ENCODE measurements at regions not wholly inside any gene's neighbourhood (a gene's known extent, or its start where the extent isn't known, plus 50 kb on each side); places are given as distances from the start of the nearest gene placed in this dataset.

GRCh38 chr3:176870451-176870850 lies 326.8 kb downstream of the TBL1XR1 start:
- H3K36me3 ChIP-seq (ENCODE audit: control insufficient read depth, insufficient read depth, low read length) = no peaks in the 10 kb centered on the region
- no peaks in the 10 kb centered on the region for H3K27me3 ChIP-seq (ENCODE audit: control insufficient read depth, insufficient read depth, low read length)
- H3K9ac ChIP-seq (ENCODE audit: low read depth, low read length) = no peak overlapping the region
- no peak overlapping the region for H3K4me3 ChIP-seq (ENCODE audit: low read depth, low read length)
- no peak overlapping the region for H3K27ac ChIP-seq (ENCODE audit: low read depth, low read length)
- no peaks in the 10 kb centered on the region; the same call in 1 of the 2 replicates for H3K9me3 ChIP-seq (ENCODE audit: control insufficient read depth, insufficient read depth, low read length)
- H3K4me1 ChIP-seq (ENCODE audit: control insufficient read depth, insufficient read depth, low read length) = no peaks in the 10 kb centered on the region

GRCh38 chr3:176867681-176868663 lies 329.3 kb downstream of the TBL1XR1 start:
- Histone ChIP-seq H3K27me3 (ENCODE audit: control insufficient read depth, insufficient read depth, low read length) (no peaks in the 10 kb centered on the region), H3K4me3 (ENCODE audit: low read depth, low read length) (no peak overlapping the region), H3K9me3 (ENCODE audit: control insufficient read depth, insufficient read depth, low read length) (no peaks in the 10 kb centered on the region; the same call in 1 of the 2 replicates), H3K4me1 (ENCODE audit: control insufficient read depth, insufficient read depth, low read length) (no peaks in the 10 kb centered on the region), H3K9ac (ENCODE audit: low read depth, low read length) (no peak overlapping the region), H3K27ac (ENCODE audit: low read depth, low read length) (no peak overlapping the region), H3K36me3 (ENCODE audit: control insufficient read depth, insufficient read depth, low read length) (no peaks in the 10 kb centered on the region)

GRCh38 chr3:176861137-176861536 lies 336.1 kb downstream of the TBL1XR1 start:
- Histone ChIP-seq H3K27ac (ENCODE audit: low read depth, low read length) (no peak overlapping the region), H3K4me1 (ENCODE audit: control insufficient read depth, insufficient read depth, low read length) (no peaks in the 10 kb centered on the region), H3K27me3 (ENCODE audit: control insufficient read depth, insufficient read depth, low read length) (no peaks in the 10 kb centered on the region), H3K4me3 (ENCODE audit: low read depth, low read length) (no peak overlapping the region), H3K36me3 (ENCODE audit: control insufficient read depth, insufficient read depth, low read length) (no peaks in the 10 kb centered on the region), H3K9ac (ENCODE audit: low read depth, low read length) (no peak overlapping the region), H3K9me3 (ENCODE audit: control insufficient read depth, insufficient read depth, low read length) (peaks cover 4% of the 10 kb centered on the region)

- peaks cover 4% of the 10 kb centered on the region for H3K9me3 ChIP-seq (ENCODE audit: control insufficient read depth, insufficient read depth, low read length)
- H3K9ac ChIP-seq (ENCODE audit: low read depth, low read length) = no peak overlapping the region
- H3K27me3 ChIP-seq (ENCODE audit: control insufficient read depth, insufficient read depth, low read length) = no peaks in the 10 kb centered on the region
- H3K4me1 ChIP-seq (ENCODE audit: control insufficient read depth, insufficient read depth, low read length) = no peaks in the 10 kb centered on the region
- no peaks in the 10 kb centered on the region for H3K36me3 ChIP-seq (ENCODE audit: control insufficient read depth, insufficient read depth, low read length)
- no peak overlapping the region for H3K4me3 ChIP-seq (ENCODE audit: low read depth, low read length)
- H3K27ac ChIP-seq (ENCODE audit: low read depth, low read length) = no peak overlapping the region
Measured at GRCh38 chr3:176856721-176857120, 340.6 kb downstream of the TBL1XR1 start.

GRCh38 chr3:176855901-176856486 lies 341.3 kb downstream of the TBL1XR1 start:
- no peaks in the 10 kb centered on the region for H3K4me1 ChIP-seq (ENCODE audit: control insufficient read depth, insufficient read depth, low read length)
- no peak overlapping the region for H3K9ac ChIP-seq (ENCODE audit: low read depth, low read length)
- no peak overlapping the region for H3K4me3 ChIP-seq (ENCODE audit: low read depth, low read length)
- no peaks in the 10 kb centered on the region for H3K36me3 ChIP-seq (ENCODE audit: control insufficient read depth, insufficient read depth, low read length)
- no peak overlapping the region for H3K27ac ChIP-seq (ENCODE audit: low read depth, low read length)
- H3K9me3 ChIP-seq (ENCODE audit: control insufficient read depth, insufficient read depth, low read length) = no peaks in the 10 kb centered on the region
- no peaks in the 10 kb centered on the region for H3K27me3 ChIP-seq (ENCODE audit: control insufficient read depth, insufficient read depth, low read length)

- H3K27ac ChIP-seq (ENCODE audit: low read depth, low read length) = no peak overlapping the region
- H3K4me3 ChIP-seq (ENCODE audit: low read depth, low read length) = no peak overlapping the region
- H3K27me3 ChIP-seq (ENCODE audit: control insufficient read depth, insufficient read depth, low read length) = no peaks in the 10 kb centered on the region
- H3K36me3 ChIP-seq (ENCODE audit: control insufficient read depth, insufficient read depth, low read length) = no peaks in the 10 kb centered on the region
- no peaks in the 10 kb centered on the region for H3K9me3 ChIP-seq (ENCODE audit: control insufficient read depth, insufficient read depth, low read length)
- H3K9ac ChIP-seq (ENCODE audit: low read depth, low read length) = no peak overlapping the region
- no peaks in the 10 kb centered on the region for H3K4me1 ChIP-seq (ENCODE audit: control insufficient read depth, insufficient read depth, low read length)
Measured at GRCh38 chr3:176855213-176855612, 342.1 kb downstream of the TBL1XR1 start.

- Histone ChIP-seq H3K36me3 (ENCODE audit: control insufficient read depth, insufficient read depth, low read length) (no peaks in the 10 kb centered on the region), H3K4me3 (ENCODE audit: low read depth, low read length) (no peak overlapping the region), H3K27me3 (ENCODE audit: control insufficient read depth, insufficient read depth, low read length) (no peaks in the 10 kb centered on the region), H3K9me3 (ENCODE audit: control insufficient read depth, insufficient read depth, low read length) (no peaks in the 10 kb centered on the region), H3K9ac (ENCODE audit: low read depth, low read length) (no peak overlapping the region), H3K4me1 (ENCODE audit: control insufficient read depth, insufficient read depth, low read length) (no peaks in the 10 kb centered on the region), H3K27ac (ENCODE audit: low read depth, low read length) (no peak overlapping the region)
Measured at GRCh38 chr3:176850498-176850897, 346.8 kb downstream of the TBL1XR1 start.

GRCh38 chr3:176848431-176849214 lies 348.7 kb downstream of the TBL1XR1 start:
- Histone ChIP-seq H3K9me3 (ENCODE audit: control insufficient read depth, insufficient read depth, low read length) (no peaks in the 10 kb centered on the region), H3K9ac (ENCODE audit: low read depth, low read length) (no peak overlapping the region), H3K4me3 (ENCODE audit: low read depth, low read length) (no peak overlapping the region), H3K27ac (ENCODE audit: low read depth, low read length) (no peak overlapping the region), H3K27me3 (ENCODE audit: control insufficient read depth, insufficient read depth, low read length) (no peaks in the 10 kb centered on the region), H3K36me3 (ENCODE audit: control insufficient read depth, insufficient read depth, low read length) (no peaks in the 10 kb centered on the region), H3K4me1 (ENCODE audit: control insufficient read depth, insufficient read depth, low read length) (no peaks in the 10 kb centered on the region)

GRCh38 chr3:176842914-176843313 lies 354.4 kb downstream of the TBL1XR1 start:
- Histone ChIP-seq H3K9ac (ENCODE audit: low read depth, low read length) (no peak overlapping the region), H3K36me3 (ENCODE audit: control insufficient read depth, insufficient read depth, low read length) (no peaks in the 10 kb centered on the region), H3K27me3 (ENCODE audit: control insufficient read depth, insufficient read depth, low read length) (no peaks in the 10 kb centered on the region), H3K4me3 (ENCODE audit: low read depth, low read length) (no peak overlapping the region), H3K4me1 (ENCODE audit: control insufficient read depth, insufficient read depth, low read length) (no peaks in the 10 kb centered on the region), H3K27ac (ENCODE audit: low read depth, low read length) (no peak overlapping the region), H3K9me3 (ENCODE audit: control insufficient read depth, insufficient read depth, low read length) (no peaks in the 10 kb centered on the region)

GRCh38 chr3:176840641-176841286 lies 356.5 kb downstream of the TBL1XR1 start:
- H3K9ac ChIP-seq (ENCODE audit: low read depth, low read length) = no peak overlapping the region
- H3K4me3 ChIP-seq (ENCODE audit: low read depth, low read length) = no peak overlapping the region
- no peak overlapping the region for H3K27ac ChIP-seq (ENCODE audit: low read depth, low read length)
- no peaks in the 10 kb centered on the region for H3K4me1 ChIP-seq (ENCODE audit: control insufficient read depth, insufficient read depth, low read length)
- no peaks in the 10 kb centered on the region for H3K9me3 ChIP-seq (ENCODE audit: control insufficient read depth, insufficient read depth, low read length)
- no peaks in the 10 kb centered on the region for H3K36me3 ChIP-seq (ENCODE audit: control insufficient read depth, insufficient read depth, low read length)
- H3K27me3 ChIP-seq (ENCODE audit: control insufficient read depth, insufficient read depth, low read length) = no peaks in the 10 kb centered on the region

All from HUES48 (cell line).